Left kidney (tissue), 1 donor: ENCODE measurements at regions not wholly inside any gene's neighbourhood (a gene's known extent, or its start where the extent isn't known, plus 50 kb on each side); places are given as distances from the start of the nearest gene placed in this dataset.

ENCODE experiments used
- DNase-seq: peaks from one replicate; pipeline ENCODE4 v3.0.0-alpha.2; 2013

GRCh38 chr7:424301-424935 is 95.2 kb downstream of the PDGFA start:
- DNase-seq, result no peak

- DNase-seq, result no peak
These were observed 94.5 kb downstream of the PDGFA start for GRCh38 chr7:424961-425793.

GRCh38 chr7:425794-426188 is 93.9 kb downstream of the PDGFA start:
- DNase-seq, result no peak

- no peak for DNase-seq
These were observed 93.1 kb downstream of the PDGFA start for GRCh38 chr7:426510-426909.

- DNase-seq, result no peak
These were observed 92.0 kb downstream of the PDGFA start for GRCh38 chr7:427506-428103.

GRCh38 chr7:428387-428786 is 91.3 kb downstream of the PDGFA start:
- no peak for DNase-seq

GRCh38 chr7:428927-429827 is 90.5 kb downstream of the PDGFA start:
- no peak for DNase-seq

- DNase-seq, result no peak
These were observed 89.8 kb downstream of the PDGFA start for GRCh38 chr7:429828-430180.

GRCh38 chr7:431041-431440 is 88.6 kb downstream of the PDGFA start:
- DNase-seq, result no peak

GRCh38 chr7:431658-432111 is 88.0 kb downstream of the PDGFA start:
- DNase-seq, result no peak

- no peak for DNase-seq
These were observed 87.4 kb downstream of the PDGFA start for GRCh38 chr7:432256-432655.

- no peak for DNase-seq
These were observed 86.7 kb downstream of the PDGFA start for GRCh38 chr7:432933-433332.

- no peak for DNase-seq
These were observed 86.1 kb downstream of the PDGFA start for GRCh38 chr7:433558-433957.

- no peak for DNase-seq
These were observed 84.6 kb downstream of the PDGFA start for GRCh38 chr7:434891-435629.

GRCh38 chr7:435630-436366 is 83.8 kb downstream of the PDGFA start:
- DNase-seq, result no peak

GRCh38 chr7:436367-437128 is 83.1 kb downstream of the PDGFA start:
- DNase-seq, result no peak

- no peak for DNase-seq
These were observed 82.1 kb downstream of the PDGFA start for GRCh38 chr7:437329-438251.

- DNase-seq, result no peak
These were observed 81.3 kb downstream of the PDGFA start for GRCh38 chr7:438361-438760.

- no peak for DNase-seq
These were observed 80.7 kb downstream of the PDGFA start for GRCh38 chr7:438916-439315.
